Skeletal muscle tissue (tissue), 3 donors: ENCODE measurements at regions not wholly inside any gene's neighbourhood (a gene's known extent, or its start where the extent isn't known, plus 50 kb on each side); places are given as distances from the start of the nearest gene placed in this dataset.

Experiments
- H3K27ac ChIP-seq: one replicate; pipeline ENCODE4 v1.7.0; 2013; ENCODE audit warnings: mild to moderate bottlenecking, low read depth, low read length, inconsistent platforms
- H3K27me3 ChIP-seq, 3 donors: one replicate each; pipeline ENCODE4 v1.7.0; 2013; ENCODE audit warnings: low read length in 3 of 3; ENCODE audit not compliant: control insufficient read depth in 3 of 3, insufficient read depth in 3 of 3
- H3K36me3 ChIP-seq, 3 donors: one replicate each; pipeline ENCODE4 v1.7.0; 2013; ENCODE audit warnings: low read length in 3 of 3; ENCODE audit not compliant: control insufficient read depth in 3 of 3, insufficient read depth in 3 of 3
- H3K4me1 ChIP-seq, 3 donors: one replicate each; pipeline ENCODE4 v1.7.0; 2013; ENCODE audit warnings: low read length in 3 of 3, mild to moderate bottlenecking in 3 of 3; ENCODE audit not compliant: control insufficient read depth in 3 of 3, insufficient read depth in 3 of 3
- H3K4me3 ChIP-seq, 3 donors: one replicate each; pipeline ENCODE4 v1.7.0; 2013; ENCODE audit warnings: low read length in 3 of 3
- H3K9ac ChIP-seq, 3 donors: one replicate each; pipeline ENCODE4 v1.7.0; 2013; ENCODE audit warnings: low read length in 3 of 3, mild to moderate bottlenecking in 3 of 3, moderate library complexity in 2 of 3, low read depth in 1 of 3
- H3K9me3 ChIP-seq, 3 donors: one replicate each; pipeline ENCODE4 v1.7.0; 2013; ENCODE audit warnings: low read length in 3 of 3; ENCODE audit not compliant: control insufficient read depth in 3 of 3
- donor health status: Osteomylitis.

- H3K36me3 ChIP-seq, result no peaks in the 10 kb centered on the region
- H3K4me3 ChIP-seq, result no peak overlapping the region
- H3K9ac ChIP-seq, result no peak overlapping the region
- no peaks in the 10 kb centered on the region for H3K9me3 ChIP-seq
- peaks cover 0 to 4% (median 2%) of the 10 kb centered on the region in 3 donors for H3K4me1 ChIP-seq
- no peak overlapping the region for H3K27ac ChIP-seq
- peaks cover 0 to 4% (median 0%) of the 10 kb centered on the region in 3 donors for H3K27me3 ChIP-seq
Measured at GRCh38 chr9:87184956-87185642, 237.8 kb upstream of the GAS1 start.

- Histone ChIP-seq H3K27ac (no peak overlapping the region), H3K4me1 (no peaks in the 10 kb centered on the region), H3K36me3 (no peaks in the 10 kb centered on the region), H3K9ac (no peak overlapping the region), H3K9me3 (no peaks in the 10 kb centered on the region), H3K4me3 (no peak overlapping the region), H3K27me3 (peaks cover 0 to 4% (median 0%) of the 10 kb centered on the region in 3 donors)
Measured at GRCh38 chr9:87187656-87188055, 240.3 kb upstream of the GAS1 start.

- H3K36me3 ChIP-seq, result no peaks in the 10 kb centered on the region
- H3K27ac ChIP-seq, result no peak overlapping the region
- no peaks in the 10 kb centered on the region for H3K9me3 ChIP-seq
- H3K4me3 ChIP-seq, result no peak overlapping the region
- peaks cover 0 to 4% (median 0%) of the 10 kb centered on the region in 3 donors for H3K27me3 ChIP-seq
- no peaks in the 10 kb centered on the region for H3K4me1 ChIP-seq
- H3K9ac ChIP-seq, result no peak overlapping the region
Measured at GRCh38 chr9:87189006-87189405, 241.7 kb upstream of the GAS1 start.

GRCh38 chr9:87193151-87193550 is 245.8 kb upstream of the GAS1 start:
- no peak overlapping the region for H3K9ac ChIP-seq

GRCh38 chr9:87193925-87194868 is 246.9 kb upstream of the GAS1 start:
- Histone ChIP-seq H3K27ac (no peak overlapping the region), H3K27me3 (peaks cover 0 to 15% (median 6%) of the 10 kb centered on the region in 3 donors), H3K4me1 (peaks cover 0 to 4% (median 2%) of the 10 kb centered on the region in 3 donors), H3K9ac (no peak overlapping the region), H3K4me3 (no peak overlapping the region), H3K9me3 (no peaks in the 10 kb centered on the region), H3K36me3 (no peaks in the 10 kb centered on the region)

More at GRCh38 chr9:87193151-87193550, 245.8 kb upstream of the GAS1 start:
- H3K9me3 ChIP-seq, result no peaks in the 10 kb centered on the region
- H3K27ac ChIP-seq, result no peak overlapping the region
- H3K36me3 ChIP-seq, result no peaks in the 10 kb centered on the region
- peaks cover 0 to 4% (median 2%) of the 10 kb centered on the region in 3 donors for H3K4me1 ChIP-seq
- no peak overlapping the region for H3K4me3 ChIP-seq
- peaks cover 4 to 11% (median 6%) of the 10 kb centered on the region in 3 donors for H3K27me3 ChIP-seq

GRCh38 chr9:87195306-87195705 is 248.0 kb upstream of the GAS1 start:
- Histone ChIP-seq H3K27ac (no peak overlapping the region), H3K9me3 (no peaks in the 10 kb centered on the region), H3K27me3 (peaks cover 0 to 15% (median 6%) of the 10 kb centered on the region in 3 donors), H3K4me3 (no peak overlapping the region), H3K4me1 (peaks cover 0 to 4% (median 2%) of the 10 kb centered on the region in 3 donors), H3K36me3 (no peaks in the 10 kb centered on the region), H3K9ac (no peak overlapping the region)

- H3K36me3 ChIP-seq, result no peaks in the 10 kb centered on the region
- H3K4me1 ChIP-seq, result peaks cover 0 to 4% (median 2%) of the 10 kb centered on the region in 3 donors
- no peak overlapping the region for H3K9ac ChIP-seq
- H3K27ac ChIP-seq, result no peak overlapping the region
- no peak overlapping the region for H3K4me3 ChIP-seq
- H3K27me3 ChIP-seq, result peaks cover 0 to 15% (median 6%) of the 10 kb centered on the region in 3 donors
- H3K9me3 ChIP-seq, result no peaks in the 10 kb centered on the region
Measured at GRCh38 chr9:87197349-87198130, 250.2 kb upstream of the GAS1 start.

GRCh38 chr9:87198716-87199115 is 251.4 kb upstream of the GAS1 start:
- Histone ChIP-seq H3K9ac (no peak overlapping the region), H3K9me3 (no peaks in the 10 kb centered on the region), H3K27ac (no peak overlapping the region), H3K36me3 (no peaks in the 10 kb centered on the region), H3K4me1 (peaks cover 0 to 4% (median 2%) of the 10 kb centered on the region in 3 donors), H3K4me3 (no peak overlapping the region), H3K27me3 (peaks cover 0 to 15% (median 6%) of the 10 kb centered on the region in 3 donors)

- H3K27ac ChIP-seq, result no peak overlapping the region
- H3K4me1 ChIP-seq, result peaks cover 0 to 4% (median 2%) of the 10 kb centered on the region in 3 donors
- no peaks in the 10 kb centered on the region for H3K9me3 ChIP-seq
Measured at GRCh38 chr9:87199278-87199677, 252.0 kb upstream of the GAS1 start.

More at GRCh38 chr9:87199278-87199677, 252.0 kb upstream of the GAS1 start:
- H3K4me3 ChIP-seq, result no peak overlapping the region
- no peaks in the 10 kb centered on the region for H3K36me3 ChIP-seq
- H3K27me3 ChIP-seq, result peaks cover 0 to 15% (median 6%) of the 10 kb centered on the region in 3 donors
- H3K9ac ChIP-seq, result no peak overlapping the region
